ENCODE measurements at regions not wholly inside any gene's neighbourhood (a gene's known extent, or its start where the extent isn't known, plus 50 kb on each side); places are given as distances from the start of the nearest gene placed in this dataset.

- H3K36me3 ChIP-seq (replicated peaks), result no peaks in the 10 kb centered on the region
- in situ Hi-C loops (cut with MboI; ENCODE audit: low sequenced_read_pairs), result no loop called here
- H3K4me1 ChIP-seq, result no peaks in the 10 kb centered on the region
- no peak overlapping the region for H3K4me3 ChIP-seq
- no peak for DNase-seq (ENCODE audit: low spot score in 2 of 2)
- H3K27me3 ChIP-seq (ENCODE audit: low read depth), result no peaks in the 10 kb centered on the region
- H3K9me3 ChIP-seq, result peaks cover 3% of the 10 kb centered on the region; the same call in 1 of the 2 replicates
Measured at GRCh38 chr21:38556390-38556789, 58.1 kb upstream of the ERG start.

- no peaks in the 10 kb centered on the region for H3K27me3 ChIP-seq (ENCODE audit: low read depth)
- DNase-seq (ENCODE audit: low spot score in 2 of 2), result no peak
- in situ Hi-C loops (cut with MboI; ENCODE audit: low sequenced_read_pairs), result no loop called here
Measured at GRCh38 chr21:38561205-38561604, 62.9 kb upstream of the ERG start.

GRCh38 chr21:38561613-38562581 lies 63.6 kb upstream of the ERG start:
- Histone ChIP-seq H3K4me1 (no peaks in the 10 kb centered on the region), H3K27me3 (ENCODE audit: low read depth) (no peaks in the 10 kb centered on the region)
- no peak for DNase-seq (ENCODE audit: low spot score in 2 of 2)

More at GRCh38 chr21:38561205-38561604, 62.9 kb upstream of the ERG start:
- Histone ChIP-seq H3K4me1 (no peaks in the 10 kb centered on the region), H3K36me3 (replicated peaks) (no peaks in the 10 kb centered on the region), H3K9me3 (no peaks in the 10 kb centered on the region; the same call in 1 of the 2 replicates), H3K4me3 (no peak overlapping the region)

GRCh38 chr21:38567335-38567969 lies 69.2 kb upstream of the ERG start:
- no peaks in the 10 kb centered on the region for H3K27me3 ChIP-seq (ENCODE audit: low read depth)
- H3K9me3 ChIP-seq, result peaks cover 5% of the 10 kb centered on the region; the same call in 1 of the 2 replicates
- H3K4me1 ChIP-seq, result no peaks in the 10 kb centered on the region
- no peak overlapping the region for H3K4me3 ChIP-seq
- no peak for DNase-seq (ENCODE audit: low spot score in 2 of 2)
- in situ Hi-C loops (cut with MboI; ENCODE audit: low sequenced_read_pairs), result no loop called here
- H3K36me3 ChIP-seq (replicated peaks), result no peaks in the 10 kb centered on the region

More at GRCh38 chr21:38561613-38562581, 63.6 kb upstream of the ERG start:
- H3K4me3 ChIP-seq, result no peak overlapping the region
- in situ Hi-C loops (cut with MboI; ENCODE audit: low sequenced_read_pairs), result no loop called here
- H3K9me3 ChIP-seq, result no peaks in the 10 kb centered on the region; the same call in 1 of the 2 replicates
- no peaks in the 10 kb centered on the region for H3K36me3 ChIP-seq (replicated peaks)

GRCh38 chr21:38567970-38568360 lies 69.7 kb upstream of the ERG start:
- H3K9me3 ChIP-seq, result peaks cover 5% of the 10 kb centered on the region; the same call in 1 of the 2 replicates
- in situ Hi-C loops (cut with MboI; ENCODE audit: low sequenced_read_pairs), result no loop called here
- H3K27me3 ChIP-seq (ENCODE audit: low read depth), result no peaks in the 10 kb centered on the region
- H3K4me1 ChIP-seq, result no peaks in the 10 kb centered on the region
- H3K36me3 ChIP-seq (replicated peaks), result no peaks in the 10 kb centered on the region
- H3K4me3 ChIP-seq, result no peak overlapping the region
- no peak for DNase-seq (ENCODE audit: low spot score in 2 of 2)

GRCh38 chr21:38569733-38570132 lies 71.5 kb upstream of the ERG start:
- Histone ChIP-seq H3K36me3 (replicated peaks) (no peaks in the 10 kb centered on the region), H3K4me3 (no peak overlapping the region), H3K9me3 (peaks cover 5% of the 10 kb centered on the region; the same call in 1 of the 2 replicates), H3K27me3 (ENCODE audit: low read depth) (no peaks in the 10 kb centered on the region), H3K4me1 (no peaks in the 10 kb centered on the region)
- DNase-seq (ENCODE audit: low spot score in 2 of 2), result no peak
- in situ Hi-C loops (cut with MboI; ENCODE audit: low sequenced_read_pairs), result no loop called here

- in situ Hi-C loops (cut with MboI; ENCODE audit: low sequenced_read_pairs), result no loop called here
- Histone ChIP-seq H3K4me3 (no peak overlapping the region), H3K36me3 (replicated peaks) (no peaks in the 10 kb centered on the region), H3K27me3 (ENCODE audit: low read depth) (no peaks in the 10 kb centered on the region), H3K9me3 (peaks cover 5% of the 10 kb centered on the region; the same call in 1 of the 2 replicates), H3K4me1 (no peaks in the 10 kb centered on the region)
- DNase-seq (ENCODE audit: low spot score in 2 of 2), result no peak
Measured at GRCh38 chr21:38570596-38570995, 72.3 kb upstream of the ERG start.

GRCh38 chr21:38574895-38575575 lies 76.8 kb upstream of the ERG start:
- in situ Hi-C loops (cut with MboI; ENCODE audit: low sequenced_read_pairs), result no loop called here
- Histone ChIP-seq H3K27me3 (ENCODE audit: low read depth) (no peaks in the 10 kb centered on the region), H3K9me3 (peaks cover 2% of the 10 kb centered on the region; the same call in 1 of the 2 replicates), H3K4me3 (no peak overlapping the region), H3K36me3 (replicated peaks) (no peaks in the 10 kb centered on the region), H3K4me1 (no peaks in the 10 kb centered on the region)
- no peak for DNase-seq (ENCODE audit: low spot score in 2 of 2)

GRCh38 chr21:38577887-38578286 lies 79.6 kb upstream of the ERG start:
- no peaks in the 10 kb centered on the region for H3K4me1 ChIP-seq
- in situ Hi-C loops (cut with MboI; ENCODE audit: low sequenced_read_pairs), result no loop called here
- no peaks in the 10 kb centered on the region for H3K27me3 ChIP-seq (ENCODE audit: low read depth)

GRCh38 chr21:38590449-38591217 lies 92.4 kb upstream of the ERG start:
- Histone ChIP-seq H3K4me3 (no peak overlapping the region), H3K36me3 (replicated peaks) (no peaks in the 10 kb centered on the region), H3K27me3 (ENCODE audit: low read depth) (no peaks in the 10 kb centered on the region), H3K4me1 (no peaks in the 10 kb centered on the region), H3K9me3 (no peaks in the 10 kb centered on the region; the same call in 1 of the 2 replicates)
- no peak for DNase-seq (ENCODE audit: low spot score in 2 of 2)
- in situ Hi-C loops (cut with MboI; ENCODE audit: low sequenced_read_pairs), result no loop called here

More at GRCh38 chr21:38577887-38578286, 79.6 kb upstream of the ERG start:
- no peak for DNase-seq (ENCODE audit: low spot score in 2 of 2)
- H3K36me3 ChIP-seq (replicated peaks), result no peaks in the 10 kb centered on the region
- H3K9me3 ChIP-seq, result no peaks in the 10 kb centered on the region; the same call in 1 of the 2 replicates
- no peak overlapping the region for H3K4me3 ChIP-seq

GRCh38 chr21:38591218-38591537 lies 92.9 kb upstream of the ERG start:
- in situ Hi-C loops (cut with MboI; ENCODE audit: low sequenced_read_pairs), result no loop called here
- H3K4me1 ChIP-seq, result no peaks in the 10 kb centered on the region
- no peak for DNase-seq (ENCODE audit: low spot score in 2 of 2)
- H3K9me3 ChIP-seq, result no peaks in the 10 kb centered on the region; the same call in 1 of the 2 replicates
- no peak overlapping the region for H3K4me3 ChIP-seq
- no peaks in the 10 kb centered on the region for H3K36me3 ChIP-seq (replicated peaks)
- H3K27me3 ChIP-seq (ENCODE audit: low read depth), result no peaks in the 10 kb centered on the region

GRCh38 chr21:38596264-38597042 lies 98.2 kb upstream of the ERG start:
- in situ Hi-C loops (cut with MboI; ENCODE audit: low sequenced_read_pairs), result no loop called here

More at GRCh38 chr21:38596264-38597042, 98.2 kb upstream of the ERG start:
- H3K9me3 ChIP-seq, result no peaks in the 10 kb centered on the region; the same call in 1 of the 2 replicates
- no peaks in the 10 kb centered on the region for H3K36me3 ChIP-seq (replicated peaks)
- no peak overlapping the region for H3K4me3 ChIP-seq
- no peaks in the 10 kb centered on the region for H3K27me3 ChIP-seq (ENCODE audit: low read depth)
- no peak for DNase-seq (ENCODE audit: low spot score in 2 of 2)
- no peaks in the 10 kb centered on the region for H3K4me1 ChIP-seq
